Naive thymus-derived CD8-positive, alpha-beta T cell (primary cell): ENCODE measurements at regions not wholly inside any gene's neighbourhood (a gene's known extent, or its start where the extent isn't known, plus 50 kb on each side); places are given as distances from the start of the nearest gene placed in this dataset.
"Not testable (repeated sequence)": the region's sequence is repeated elsewhere in the genome, so short reads cannot be mapped to it uniquely, and the experiment has no call there.

ENCODE experiments used
- ATAC-seq, 2 donors: fragments of 150-1000 bp; cut with Tn5 transposase in 1 of 2; sonication (Bioruptor Pico), chemical (Tn5 transposase) in 1 of 2; 1 replicate in 1 of 2; 2 replicates in 1 of 2; pipeline ENCODE4 v1.10.0; 2021; ENCODE audit warnings: mild to moderate bottlenecking in 2 of 2, moderate library complexity in 2 of 2
- POLR2A ChIA-PET: fragments of 350-600 bp; sonication (Branson Sonifier 250); formaldehyde crosslinking; loops from one replicate; lab custom pipeline; 2021; ENCODE audit warnings: antibody characterized with exemption; lab: Charles Lee
- DNase-seq, 10 donors: peaks; one replicate each; pipeline versions ENCODE4 v3.0.0 to v3.0.0-alpha.2; 2020 to 2022
- H3K27ac Mint-ChIP-seq, 10 donors: one replicate each; pipeline ENCODE4 v1.8.0; 2020 to 2022; ENCODE audit warnings: mild to moderate bottlenecking in 10 of 10, mixed read lengths in 10 of 10, moderate library complexity in 4 of 10, inconsistent platforms in 1 of 10
- H3K27me3 Mint-ChIP-seq, 5 donors: one replicate each; pipeline ENCODE4 v1.8.0; 2021 to 2022; ENCODE audit warnings: mixed read lengths in 5 of 5
- H3K36me3 Mint-ChIP-seq, 3 donors: one replicate each; pipeline ENCODE4 v1.8.0; 2020 to 2022; ENCODE audit warnings: mixed read lengths in 3 of 3, mild to moderate bottlenecking in 2 of 3, inconsistent platforms in 1 of 3
- H3K4me1 Mint-ChIP-seq, 4 donors: one replicate each; pipeline ENCODE4 v1.8.0; 2021 to 2022; ENCODE audit warnings: mixed read lengths in 4 of 4
- H3K4me3 Mint-ChIP-seq, 10 donors: one replicate each; pipeline ENCODE4 v1.8.0; 2020 to 2022; ENCODE audit warnings: mild to moderate bottlenecking in 10 of 10, mixed read lengths in 10 of 10, moderate library complexity in 6 of 10, inconsistent platforms in 1 of 10
- H3K9me3 Mint-ChIP-seq, 9 donors: one replicate each; pipeline ENCODE4 v1.8.0; 2020 to 2022; ENCODE audit warnings: mixed read lengths in 9 of 9, mild to moderate bottlenecking in 3 of 9, inconsistent platforms in 1 of 9, moderate library complexity in 1 of 9

- H3K27me3 Mint-ChIP-seq, DNase-seq, H3K36me3 Mint-ChIP-seq, H3K9me3 Mint-ChIP-seq, H3K27ac Mint-ChIP-seq, H3K4me1 Mint-ChIP-seq, H3K4me3 Mint-ChIP-seq, ATAC-seq, POLR2A ChIA-PET: not testable (repeated sequence)
Observed at GRCh38 chr16:33583702-33584101, 124.3 kb downstream of the TP53TG3F start.

- H3K4me3 Mint-ChIP-seq, H3K27me3 Mint-ChIP-seq, DNase-seq, H3K36me3 Mint-ChIP-seq, POLR2A ChIA-PET, ATAC-seq, H3K27ac Mint-ChIP-seq, H3K4me1 Mint-ChIP-seq, H3K9me3 Mint-ChIP-seq: not testable (repeated sequence)
Observed at GRCh38 chr16:33588589-33588988, 129.2 kb downstream of the TP53TG3F start.

GRCh38 chr16:33593344-33593743 lies 133.9 kb downstream of the TP53TG3F start:
- POLR2A ChIA-PET: interaction anchor here (0.7 kb wide), 1 partner anchor 1557 kb away, joined by 3 read pairs; no protein-coding TSS in a partner anchor
- H3K36me3 Mint-ChIP-seq, H3K27ac Mint-ChIP-seq, H3K9me3 Mint-ChIP-seq, H3K4me3 Mint-ChIP-seq, ATAC-seq, H3K27me3 Mint-ChIP-seq, H3K4me1 Mint-ChIP-seq: not testable (repeated sequence)
- peak in 1 of 10 donors; percentile 1 for DNase-seq

- H3K9me3 Mint-ChIP-seq, H3K36me3 Mint-ChIP-seq, H3K27me3 Mint-ChIP-seq, H3K4me1 Mint-ChIP-seq, ATAC-seq, DNase-seq, POLR2A ChIA-PET, H3K4me3 Mint-ChIP-seq, H3K27ac Mint-ChIP-seq: not testable (repeated sequence)
Observed at GRCh38 chr16:33595074-33595473, 135.7 kb downstream of the TP53TG3F start.

- H3K4me3 Mint-ChIP-seq, H3K4me1 Mint-ChIP-seq, H3K27me3 Mint-ChIP-seq, H3K36me3 Mint-ChIP-seq, H3K9me3 Mint-ChIP-seq, ATAC-seq, POLR2A ChIA-PET, H3K27ac Mint-ChIP-seq, DNase-seq: not testable (repeated sequence)
Observed at GRCh38 chr16:33601029-33601428, 141.6 kb downstream of the TP53TG3F start.

- POLR2A ChIA-PET, DNase-seq, H3K27ac Mint-ChIP-seq, H3K27me3 Mint-ChIP-seq, H3K36me3 Mint-ChIP-seq, H3K9me3 Mint-ChIP-seq, H3K4me3 Mint-ChIP-seq, H3K4me1 Mint-ChIP-seq, ATAC-seq: not testable (repeated sequence)
Observed at GRCh38 chr16:33623535-33624077, 164.2 kb downstream of the TP53TG3F start.

GRCh38 chr16:33628895-33629294 lies 169.5 kb downstream of the TP53TG3F start:
- H3K27ac Mint-ChIP-seq, H3K4me1 Mint-ChIP-seq, DNase-seq, ATAC-seq, POLR2A ChIA-PET, H3K36me3 Mint-ChIP-seq, H3K4me3 Mint-ChIP-seq, H3K9me3 Mint-ChIP-seq, H3K27me3 Mint-ChIP-seq: not testable (repeated sequence)

- peak overlapping the region in 1 of 10 donors; percentile 40 for H3K27ac Mint-ChIP-seq
Observed at GRCh38 chr16:33631713-33632112, 172.3 kb downstream of the TP53TG3F start.

GRCh38 chr16:33634057-33634456 lies 174.6 kb downstream of the TP53TG3F start:
- H3K36me3 Mint-ChIP-seq, H3K4me3 Mint-ChIP-seq, H3K27me3 Mint-ChIP-seq, POLR2A ChIA-PET, H3K4me1 Mint-ChIP-seq, ATAC-seq, H3K27ac Mint-ChIP-seq, H3K9me3 Mint-ChIP-seq, DNase-seq: not testable (repeated sequence)

More at GRCh38 chr16:33631713-33632112, 172.3 kb downstream of the TP53TG3F start:
- H3K27me3 Mint-ChIP-seq, DNase-seq, H3K4me3 Mint-ChIP-seq, H3K4me1 Mint-ChIP-seq, H3K36me3 Mint-ChIP-seq, ATAC-seq, POLR2A ChIA-PET: not testable (repeated sequence)
- H3K9me3 Mint-ChIP-seq: peaks cover 0 to 12% (median 0%) of the 10 kb centered on the region in 9 donors

GRCh38 chr16:33636760-33637159 lies 177.3 kb downstream of the TP53TG3F start:
- H3K4me1 Mint-ChIP-seq, H3K27me3 Mint-ChIP-seq, H3K4me3 Mint-ChIP-seq, H3K36me3 Mint-ChIP-seq, ATAC-seq, H3K27ac Mint-ChIP-seq, DNase-seq, H3K9me3 Mint-ChIP-seq, POLR2A ChIA-PET: not testable (repeated sequence)

- DNase-seq, H3K9me3 Mint-ChIP-seq, POLR2A ChIA-PET, H3K4me3 Mint-ChIP-seq, H3K27ac Mint-ChIP-seq, H3K27me3 Mint-ChIP-seq, H3K4me1 Mint-ChIP-seq, H3K36me3 Mint-ChIP-seq, ATAC-seq: not testable (repeated sequence)
Observed at GRCh38 chr16:33643270-33643669, 183.9 kb downstream of the TP53TG3F start.

- H3K27ac Mint-ChIP-seq, DNase-seq, H3K36me3 Mint-ChIP-seq, H3K4me1 Mint-ChIP-seq, ATAC-seq, H3K9me3 Mint-ChIP-seq, H3K4me3 Mint-ChIP-seq, POLR2A ChIA-PET, H3K27me3 Mint-ChIP-seq: not testable (repeated sequence)
Observed at GRCh38 chr16:33643698-33644381, 184.4 kb downstream of the TP53TG3F start.

GRCh38 chr16:33646386-33646785 lies 187.0 kb downstream of the TP53TG3F start:
- POLR2A ChIA-PET, H3K27ac Mint-ChIP-seq, H3K36me3 Mint-ChIP-seq, H3K4me1 Mint-ChIP-seq, H3K4me3 Mint-ChIP-seq, H3K27me3 Mint-ChIP-seq, ATAC-seq, DNase-seq, H3K9me3 Mint-ChIP-seq: not testable (repeated sequence)

GRCh38 chr16:33655756-33656155 lies 196.3 kb downstream of the TP53TG3F start:
- H3K36me3 Mint-ChIP-seq, H3K4me1 Mint-ChIP-seq, ATAC-seq, H3K27me3 Mint-ChIP-seq, H3K4me3 Mint-ChIP-seq, H3K9me3 Mint-ChIP-seq, DNase-seq, H3K27ac Mint-ChIP-seq, POLR2A ChIA-PET: not testable (repeated sequence)
